ENCODE measurements at regions not wholly inside any gene's neighbourhood (a gene's known extent, or its start where the extent isn't known, plus 50 kb on each side); places are given as distances from the start of the nearest gene placed in this dataset.

- no peak for DNase-seq (ENCODE audit: low spot score)
- no peak for TF ChIP-seq CTCF (IDR thresholded peaks at IDR 0.05; ENCODE audit: extremely low read depth, missing control alignments)
These were observed 82.4 kb downstream of the BLID start for GRCh38 chr11:122033631-122034030.

GRCh38 chr11:122033193-122033592 lies 82.8 kb downstream of the BLID start:
- no peak for TF ChIP-seq CTCF (IDR thresholded peaks at IDR 0.05; ENCODE audit: extremely low read depth, missing control alignments)
- DNase-seq (ENCODE audit: low spot score), result no peak

GRCh38 chr11:122032317-122032716 lies 83.7 kb downstream of the BLID start:
- no peak for TF ChIP-seq CTCF (IDR thresholded peaks at IDR 0.05; ENCODE audit: extremely low read depth, missing control alignments)

GRCh38 chr11:122031813-122032212 lies 84.2 kb downstream of the BLID start:
- no peak for TF ChIP-seq CTCF (IDR thresholded peaks at IDR 0.05; ENCODE audit: extremely low read depth, missing control alignments)
- DNase-seq (ENCODE audit: low spot score), result no peak

More at GRCh38 chr11:122032317-122032716, 83.7 kb downstream of the BLID start:
- no peak for DNase-seq (ENCODE audit: low spot score)

- TF ChIP-seq CTCF (IDR thresholded peaks at IDR 0.05; ENCODE audit: extremely low read depth, missing control alignments), result no peak
- no peak for DNase-seq (ENCODE audit: low spot score)
These were observed 85.7 kb downstream of the BLID start for GRCh38 chr11:122030286-122030685.

- no peak for TF ChIP-seq CTCF (IDR thresholded peaks at IDR 0.05; ENCODE audit: extremely low read depth, missing control alignments)
- no peak for DNase-seq (ENCODE audit: low spot score)
These were observed 87.5 kb downstream of the BLID start for GRCh38 chr11:122028545-122028944.

- TF ChIP-seq CTCF (IDR thresholded peaks at IDR 0.05; ENCODE audit: extremely low read depth, missing control alignments), result no peak
- no peak for DNase-seq (ENCODE audit: low spot score)
These were observed 88.0 kb downstream of the BLID start for GRCh38 chr11:122028036-122028435.

All from GM20000 (cell line).